Activated CD4-positive, alpha-beta T cell treated with anti-CD3 and anti-CD28 coated beads, Interleukin-2, amount 50 U/mL, for 16 hours (primary cell): ENCODE measurements at regions not wholly inside any gene's neighbourhood (a gene's known extent, or its start where the extent isn't known, plus 50 kb on each side); places are given as distances from the start of the nearest gene placed in this dataset.

ENCODE experiments used
- DNase-seq: peaks from one replicate; pipeline ENCODE4 v3.0.0-alpha.2; 2020

- DNase-seq: no peak
Measured at GRCh38 chr5:72009280-72009679, 98.0 kb upstream of the MAP1B start.

- no peak for DNase-seq
Measured at GRCh38 chr5:72010430-72010829, 96.8 kb upstream of the MAP1B start.

GRCh38 chr5:72012906-72013305 is 94.4 kb upstream of the MAP1B start:
- no peak for DNase-seq

- DNase-seq: no peak
Measured at GRCh38 chr5:72013766-72014624, 93.3 kb upstream of the MAP1B start.

GRCh38 chr5:72015103-72015548 is 92.1 kb upstream of the MAP1B start:
- DNase-seq: no peak

GRCh38 chr5:72018143-72018803 is 89.0 kb upstream of the MAP1B start:
- DNase-seq: peak; percentile 58

- no peak for DNase-seq
Measured at GRCh38 chr5:72020161-72020983, 86.9 kb upstream of the MAP1B start.

- no peak for DNase-seq
Measured at GRCh38 chr5:72021651-72022357, 85.5 kb upstream of the MAP1B start.

- DNase-seq: no peak
Measured at GRCh38 chr5:72028382-72028781, 78.9 kb upstream of the MAP1B start.

GRCh38 chr5:72030237-72030636 is 77.0 kb upstream of the MAP1B start:
- no peak for DNase-seq

GRCh38 chr5:72032788-72033187 is 74.5 kb upstream of the MAP1B start:
- no peak for DNase-seq

- no peak for DNase-seq
Measured at GRCh38 chr5:72034770-72035169, 72.5 kb upstream of the MAP1B start.

GRCh38 chr5:72035831-72036230 is 71.4 kb upstream of the MAP1B start:
- no peak for DNase-seq

- no peak for DNase-seq
Measured at GRCh38 chr5:72036951-72037350, 70.3 kb upstream of the MAP1B start.

GRCh38 chr5:72040513-72040912 is 66.8 kb upstream of the MAP1B start:
- no peak for DNase-seq

GRCh38 chr5:72041654-72042053 is 65.6 kb upstream of the MAP1B start:
- no peak for DNase-seq

- no peak for DNase-seq
Measured at GRCh38 chr5:72042097-72042496, 65.2 kb upstream of the MAP1B start.

- no peak for DNase-seq
Measured at GRCh38 chr5:72045692-72046091, 61.6 kb upstream of the MAP1B start.

GRCh38 chr5:72046106-72046505 is 61.2 kb upstream of the MAP1B start:
- DNase-seq: no peak

GRCh38 chr5:72055636-72056035 is 51.6 kb upstream of the MAP1B start:
- DNase-seq: no peak
